Fibroblast of skin of back (primary cell): ENCODE measurements at regions not wholly inside any gene's neighbourhood (a gene's known extent, or its start where the extent isn't known, plus 50 kb on each side); places are given as distances from the start of the nearest gene placed in this dataset.

Source experiments
- DNase-seq: peaks from one replicate; pipeline ENCODE4 v3.0.0-alpha.2; 2013

DNA sequence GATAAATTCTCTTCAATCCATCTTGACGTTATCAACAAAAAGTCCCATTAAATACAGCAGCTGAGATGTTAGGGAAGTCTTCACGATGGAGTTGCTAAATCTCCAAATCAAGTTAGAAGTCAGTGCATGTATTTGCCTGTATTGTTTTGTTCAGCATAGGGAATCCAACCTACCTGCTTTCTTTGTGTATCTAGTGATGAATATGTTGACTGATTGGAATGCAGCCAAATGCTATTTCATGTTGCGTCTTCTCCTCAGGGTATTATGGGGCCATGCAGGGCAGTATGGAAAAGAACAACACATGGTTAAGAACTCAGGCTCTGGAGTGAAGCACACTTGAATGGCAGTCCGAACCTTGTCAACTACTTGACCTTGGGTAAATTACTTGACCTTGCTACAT lies 529.5 kb upstream of the ZNF462 start:
- DNase-seq, result no peak

DNA sequence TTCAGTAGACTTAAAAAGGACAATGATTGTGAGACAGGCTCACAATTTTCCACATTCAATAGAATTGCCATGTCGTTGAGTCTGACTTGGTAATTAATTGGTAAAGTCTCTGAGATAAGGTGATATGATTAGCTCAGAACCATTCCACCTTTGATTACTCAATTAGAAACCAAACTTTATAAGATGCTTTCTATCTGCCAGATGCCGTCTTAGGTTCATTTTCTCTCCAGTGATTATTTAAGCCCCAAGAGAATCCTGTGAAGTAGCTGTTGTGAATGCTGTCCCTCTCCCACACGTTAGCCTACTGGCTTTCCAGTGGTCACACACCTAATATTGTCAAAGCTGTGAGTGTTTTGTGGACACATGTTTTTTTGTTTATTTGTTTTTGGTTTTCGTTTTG lies 528.9 kb upstream of the ZNF462 start:
- no peak for DNase-seq

DNA sequence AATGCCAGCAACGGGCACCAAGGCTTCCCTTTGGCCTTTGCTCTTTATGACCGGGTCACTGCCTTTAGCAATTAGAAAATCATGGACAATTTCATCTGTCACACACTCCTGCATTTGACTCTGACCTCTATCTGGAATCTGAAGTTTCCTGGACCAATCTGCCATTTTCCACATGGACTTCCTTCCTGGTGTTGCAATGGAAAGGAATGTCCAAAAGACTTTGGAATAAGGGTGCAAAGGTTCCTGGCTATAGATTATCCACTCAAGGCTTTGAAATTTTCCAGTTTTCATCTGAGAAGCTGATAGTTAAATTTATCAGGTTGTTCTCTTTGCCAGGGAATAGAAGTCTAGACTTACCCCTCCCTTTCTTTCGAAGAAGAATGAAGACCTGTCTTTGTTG lies 523.1 kb upstream of the ZNF462 start:
- DNase-seq, result no peak

DNA sequence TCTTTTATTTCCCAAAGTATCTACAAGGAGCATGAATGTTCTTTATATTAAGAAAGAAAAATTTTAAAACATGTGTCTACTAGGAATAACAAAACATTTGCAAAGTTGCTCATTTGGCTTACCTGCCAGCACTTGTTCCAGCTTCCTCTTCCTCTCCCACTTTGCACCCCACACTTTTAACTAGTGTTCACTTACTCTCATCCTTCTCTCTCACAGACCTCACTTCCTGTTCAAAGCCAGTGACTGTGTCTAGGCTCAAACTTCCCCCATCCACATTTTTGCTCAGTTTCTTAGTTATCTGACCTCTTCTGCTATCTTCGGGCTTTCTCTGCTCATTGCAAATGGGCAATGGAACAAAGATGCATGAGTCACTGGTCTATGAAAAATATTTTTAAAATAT lies 512.2 kb upstream of the ZNF462 start:
- no peak for DNase-seq

DNA sequence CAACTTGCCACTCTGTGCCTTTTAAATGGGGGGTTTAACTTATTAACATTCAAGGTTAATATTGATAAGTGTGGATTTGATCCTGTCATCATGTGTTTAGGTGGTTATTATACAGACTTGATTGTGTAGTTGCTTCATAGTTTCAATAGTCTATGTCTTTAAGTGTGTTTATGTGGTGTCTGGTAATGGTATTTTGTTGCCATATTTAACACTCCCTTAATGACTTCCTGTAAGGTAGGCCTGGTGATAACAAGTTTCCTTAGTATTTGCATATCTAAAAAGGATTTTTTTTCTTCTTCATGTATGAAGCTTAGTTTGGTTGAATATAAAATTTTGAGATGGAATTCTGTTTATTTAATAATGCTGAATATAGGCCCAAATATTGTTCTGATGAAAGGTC lies 506.0 kb upstream of the ZNF462 start:
- no peak for DNase-seq

DNA sequence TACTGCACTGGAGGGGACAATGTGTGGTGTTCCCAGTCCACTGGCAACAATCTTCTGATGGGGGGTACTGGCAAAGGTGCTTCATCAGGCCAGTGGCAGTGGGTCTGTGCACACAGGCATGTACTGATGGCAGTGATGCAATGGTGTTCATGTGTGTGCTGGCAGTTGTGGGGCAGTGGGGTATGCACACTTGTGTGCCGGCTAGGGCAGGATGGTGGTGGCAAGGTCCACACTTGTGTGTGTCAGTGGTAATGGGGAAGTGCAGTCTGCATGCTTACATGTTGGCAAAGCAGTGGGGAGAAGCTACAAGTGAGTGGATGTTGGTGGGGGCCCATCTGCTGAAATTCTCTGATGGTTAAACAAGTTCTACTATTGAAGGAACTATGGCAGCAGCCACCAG lies 504.6 kb upstream of the ZNF462 start:
- DNase-seq, result no peak

DNA sequence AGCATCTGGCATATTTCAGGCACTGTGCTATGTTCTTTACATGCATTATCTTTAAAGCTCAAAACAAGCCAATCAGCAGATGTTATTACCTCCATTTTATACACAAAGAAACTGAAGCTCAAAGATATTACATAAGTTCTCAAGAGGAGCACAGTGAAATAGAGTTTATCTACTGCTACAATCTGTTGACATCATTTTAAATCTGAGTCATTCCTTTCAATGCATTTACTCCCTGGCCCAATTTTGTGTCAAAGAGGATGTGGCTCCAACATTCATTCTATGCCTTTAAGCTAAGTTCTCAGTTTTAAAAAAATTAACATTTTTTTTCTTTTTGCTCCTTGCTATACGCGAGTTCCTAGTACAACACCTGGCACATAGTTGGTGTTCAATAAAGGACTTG lies 486.3 kb upstream of the ZNF462 start:
- no peak for DNase-seq

DNA sequence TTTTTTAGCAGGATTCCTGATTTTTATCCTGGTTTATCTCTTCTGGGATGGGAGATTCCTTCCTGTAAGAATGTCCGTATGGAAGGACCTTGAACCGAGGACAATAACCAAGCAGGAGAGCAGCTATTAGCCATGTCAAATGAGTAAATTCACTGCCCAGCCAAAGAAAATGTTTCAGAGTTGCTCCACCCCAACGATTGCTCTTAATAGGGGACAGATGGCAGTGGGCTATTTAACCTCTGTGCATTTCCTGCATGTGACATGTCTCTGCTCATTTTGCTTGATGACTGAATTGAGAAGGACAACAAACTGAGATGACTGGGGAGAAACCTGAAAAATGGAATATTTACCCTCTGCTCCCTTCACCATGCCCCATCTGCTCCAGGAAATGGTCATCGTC lies 479.9 kb upstream of the ZNF462 start:
- DNase-seq, result no peak

DNA sequence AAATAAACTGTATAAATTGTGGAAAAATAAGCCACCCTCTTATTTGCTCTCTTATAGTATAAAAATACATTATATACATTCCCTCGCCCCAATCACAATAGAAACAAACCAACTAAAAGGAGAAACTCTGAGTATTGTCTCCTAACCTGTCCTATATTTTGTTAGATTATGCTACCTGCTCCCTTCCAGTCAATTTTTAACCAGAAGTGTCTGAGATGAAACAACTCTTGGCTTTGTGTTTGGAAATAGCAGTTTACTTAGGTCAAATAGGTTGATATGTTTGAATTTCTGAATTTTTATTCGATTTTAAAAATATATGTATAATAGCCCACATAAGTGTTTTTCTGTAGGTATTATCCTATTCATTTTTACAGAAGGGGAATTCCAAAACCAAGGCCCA lies 475.0 kb upstream of the ZNF462 start:
- no peak for DNase-seq

DNA sequence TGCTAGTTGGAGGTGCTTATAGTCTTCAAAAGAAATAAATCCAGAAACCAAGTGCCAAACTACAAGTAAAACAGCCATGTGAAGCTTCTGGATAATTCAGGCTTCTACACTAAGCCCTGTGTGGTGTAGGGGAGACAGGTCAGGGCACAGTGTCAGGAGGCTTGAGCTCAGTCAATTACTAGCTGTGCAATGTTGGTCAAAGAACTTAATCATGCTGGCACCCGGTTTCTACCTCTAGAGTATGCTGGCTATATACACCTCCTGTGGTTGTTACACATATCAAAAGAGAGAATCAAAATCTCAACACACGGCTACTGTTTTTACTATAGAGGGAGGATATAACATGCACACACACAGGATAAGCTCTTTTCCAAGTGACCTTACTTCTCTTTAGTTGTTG lies 469.7 kb upstream of the ZNF462 start:
- DNase-seq, result no peak

DNA sequence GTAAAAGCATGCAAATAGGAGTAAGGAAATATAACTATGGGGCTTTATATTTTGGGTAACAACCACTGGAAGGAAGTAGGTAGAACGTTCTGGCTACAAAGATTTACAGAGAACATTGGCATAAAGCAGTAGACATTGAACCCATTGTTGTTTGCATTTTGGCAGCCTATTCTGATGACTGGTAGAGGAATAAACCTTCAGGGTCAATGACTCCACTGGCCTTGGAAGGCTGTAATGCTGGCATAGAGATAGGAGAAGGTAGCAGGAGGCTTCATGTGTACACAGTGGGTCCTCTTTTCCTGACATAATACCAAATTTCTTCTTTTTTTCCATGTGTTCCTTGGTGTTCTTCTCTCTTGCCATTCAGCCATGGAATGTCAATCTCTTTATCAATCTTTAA lies 462.8 kb upstream of the ZNF462 start:
- no peak for DNase-seq

DNA sequence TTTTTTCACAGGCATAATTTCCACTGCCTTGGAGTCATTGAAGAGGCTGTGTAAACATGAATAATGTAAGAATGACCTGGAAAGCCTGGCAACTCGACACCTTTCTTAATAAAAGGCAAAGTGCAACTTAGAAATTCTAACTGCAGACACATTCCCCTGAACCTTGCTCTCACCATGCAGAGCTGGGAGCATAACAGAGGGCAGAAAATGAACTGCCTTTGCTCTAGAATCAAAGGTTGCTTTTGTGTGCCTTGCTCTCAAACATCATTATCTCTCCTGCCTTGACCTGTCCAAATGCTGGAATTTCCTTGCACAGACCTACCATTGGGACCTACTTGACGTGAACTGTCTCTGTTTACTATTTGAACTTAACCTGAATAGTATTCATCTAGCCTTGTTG lies 462.0 kb upstream of the ZNF462 start:
- no peak for DNase-seq

DNA sequence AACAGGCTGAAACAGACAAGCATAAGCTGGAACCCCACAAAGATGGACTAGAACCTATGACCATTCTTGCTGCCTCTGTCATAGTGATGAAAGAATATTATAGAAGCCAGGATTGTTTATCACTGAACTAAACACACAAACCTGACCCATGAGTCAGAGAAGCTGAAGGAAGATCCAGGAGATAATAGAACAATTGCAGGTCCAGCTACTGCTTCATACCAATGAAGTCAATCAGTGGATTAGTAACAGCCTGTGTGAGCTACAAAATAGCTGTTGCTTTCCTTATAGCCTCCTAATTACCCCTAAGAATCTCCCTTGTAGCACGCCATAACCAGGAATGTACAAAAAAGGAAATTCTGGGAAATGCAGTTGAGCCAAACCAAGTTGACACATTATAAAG lies 459.9 kb upstream of the ZNF462 start:
- DNase-seq, result peak; percentile 58

DNA sequence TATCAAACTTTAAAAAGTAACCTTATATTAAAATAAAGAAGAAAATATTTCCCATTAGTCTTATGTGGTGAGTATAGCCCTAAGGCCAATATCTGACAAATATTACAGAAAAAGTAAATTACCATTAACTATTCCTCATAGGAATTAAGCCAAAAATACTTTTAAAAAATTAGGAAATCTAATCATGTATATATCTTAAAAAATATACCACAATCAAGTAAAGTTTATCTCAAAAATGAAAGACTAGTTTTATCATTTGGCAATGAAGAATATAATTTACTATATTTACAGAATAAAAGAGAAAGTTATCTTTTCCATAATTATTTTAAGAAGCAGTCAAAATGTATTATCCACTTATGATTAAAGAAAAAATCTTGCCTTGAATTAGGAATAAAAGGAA lies 458.8 kb upstream of the ZNF462 start:
- no peak for DNase-seq

DNA sequence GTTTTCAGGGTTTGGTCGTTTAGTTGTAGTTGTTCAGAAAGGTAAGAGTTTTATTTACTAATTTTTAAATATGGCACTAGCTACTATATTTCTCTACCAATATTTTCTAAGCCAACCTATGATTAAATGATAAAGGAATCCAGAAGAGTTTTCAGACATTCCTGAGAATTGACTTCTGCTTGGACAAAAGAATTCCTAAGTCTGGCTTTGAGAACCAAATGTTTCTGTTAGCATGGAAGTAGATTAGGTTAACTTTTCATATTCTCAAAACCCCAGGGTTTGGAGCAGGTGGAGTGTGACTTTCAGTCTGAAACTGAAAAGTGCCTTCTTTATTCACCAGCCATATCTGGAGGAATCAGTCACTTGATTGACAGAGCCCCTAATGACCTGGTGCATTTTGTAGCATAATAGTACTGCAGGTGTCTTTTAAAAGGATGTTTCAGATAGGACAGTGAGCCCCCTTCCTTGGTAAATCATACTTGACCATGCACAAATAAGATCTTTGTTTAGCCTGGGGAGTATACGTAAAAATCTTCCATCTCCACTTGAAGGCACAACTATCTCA lies 457.0 kb upstream of the ZNF462 start:
- peak; percentile 58 for DNase-seq

DNA sequence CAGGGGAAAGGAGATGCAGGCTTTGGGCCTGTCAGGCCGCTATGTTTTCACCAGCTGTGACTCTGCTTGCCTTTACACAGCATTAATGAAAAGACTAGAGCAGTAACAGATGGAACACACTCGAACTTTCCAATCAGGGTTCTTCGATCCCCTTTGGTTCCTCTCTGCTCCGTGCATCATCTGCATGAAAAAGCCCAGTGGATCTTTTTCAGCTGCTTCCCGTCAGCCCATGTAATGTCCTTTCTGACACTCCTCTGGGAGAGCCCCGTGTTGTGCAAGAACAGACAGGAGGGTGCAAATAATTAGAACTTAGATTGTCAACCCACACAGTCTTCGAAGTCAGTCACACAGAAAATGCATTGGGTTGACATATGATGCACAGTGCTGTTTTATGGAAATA lies 448.9 kb upstream of the ZNF462 start:
- DNase-seq, result no peak

DNA sequence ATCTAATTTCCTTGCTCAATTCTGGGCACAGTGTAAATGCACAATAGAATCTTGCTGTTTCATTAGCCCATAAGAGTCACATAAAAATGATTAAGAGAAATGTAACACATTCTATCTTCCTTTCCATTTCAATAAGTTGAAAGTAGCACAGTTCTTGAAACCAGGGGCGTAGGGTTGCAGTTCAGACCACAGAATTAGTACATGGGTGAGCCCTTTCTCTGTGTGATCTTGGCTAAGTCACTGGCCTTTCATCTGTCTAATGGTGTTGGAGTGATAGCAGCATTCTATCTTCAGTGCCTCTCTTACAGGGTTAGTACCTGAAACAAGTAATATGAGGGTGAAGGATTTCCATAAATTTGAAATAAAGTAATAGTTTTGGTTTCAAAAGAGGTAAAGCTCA lies 445.3 kb upstream of the ZNF462 start:
- no peak for DNase-seq

DNA sequence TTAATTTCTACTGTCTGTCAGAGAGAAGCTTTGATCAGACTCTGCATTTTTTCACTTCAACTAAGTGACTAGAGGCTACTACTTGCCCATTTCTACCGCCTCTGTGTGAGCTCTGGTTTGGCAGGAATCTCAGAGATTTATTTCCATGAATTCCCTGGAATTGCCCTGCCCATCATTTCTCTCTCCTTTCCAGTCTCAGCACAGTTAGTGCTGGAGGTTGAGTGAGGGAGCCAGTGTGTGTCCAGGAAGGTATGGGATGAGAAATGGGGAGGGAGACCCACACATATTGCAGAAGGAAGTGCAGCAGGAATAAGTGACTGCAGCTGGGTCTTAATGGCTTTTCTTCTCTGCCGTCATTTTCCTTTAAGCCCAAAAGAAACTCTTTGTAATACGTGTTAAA lies 443.1 kb upstream of the ZNF462 start:
- DNase-seq, result peak; percentile 40

DNA sequence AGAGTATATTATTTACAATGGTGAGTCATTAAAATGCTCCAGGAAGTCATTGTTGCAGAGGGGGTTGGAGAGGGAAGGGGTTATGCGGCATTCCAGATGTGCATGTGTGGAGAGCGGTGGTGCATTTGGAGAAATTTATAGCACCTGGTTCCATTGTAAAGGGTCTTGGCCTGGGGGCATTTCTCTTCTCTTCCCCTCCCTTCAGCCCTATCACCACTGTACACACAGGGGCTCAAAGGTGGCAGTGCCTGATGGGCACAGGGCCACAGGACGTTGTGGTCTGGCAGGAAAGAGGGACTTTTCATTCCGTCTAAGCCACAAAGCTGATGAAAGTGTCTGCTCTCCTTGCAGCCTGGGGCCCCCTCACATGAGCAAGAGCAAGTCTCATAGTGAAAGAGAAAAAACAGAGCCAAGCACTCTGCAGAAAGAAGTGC lies 442.4 kb upstream of the ZNF462 start:
- peak; percentile 73 for DNase-seq

DNA sequence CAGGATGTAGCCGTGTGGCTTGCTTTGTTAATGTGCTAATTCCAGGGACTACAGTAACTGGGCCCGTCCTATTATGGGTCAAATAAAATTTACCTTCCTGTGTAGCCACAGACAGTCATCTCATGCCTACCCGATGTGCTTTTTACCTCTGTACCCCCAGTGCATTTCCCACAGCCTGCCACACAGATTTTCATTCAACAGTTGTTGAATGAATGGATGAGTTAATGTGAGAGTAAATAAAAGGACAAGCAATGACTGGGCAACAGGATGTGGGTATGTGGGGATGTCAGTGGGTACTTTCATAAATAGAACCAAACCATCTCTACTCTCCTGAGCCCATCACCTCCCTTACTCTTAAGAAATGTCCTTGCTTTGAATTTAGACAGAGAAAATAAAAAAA lies 441.2 kb upstream of the ZNF462 start:
- DNase-seq, result no peak

DNA sequence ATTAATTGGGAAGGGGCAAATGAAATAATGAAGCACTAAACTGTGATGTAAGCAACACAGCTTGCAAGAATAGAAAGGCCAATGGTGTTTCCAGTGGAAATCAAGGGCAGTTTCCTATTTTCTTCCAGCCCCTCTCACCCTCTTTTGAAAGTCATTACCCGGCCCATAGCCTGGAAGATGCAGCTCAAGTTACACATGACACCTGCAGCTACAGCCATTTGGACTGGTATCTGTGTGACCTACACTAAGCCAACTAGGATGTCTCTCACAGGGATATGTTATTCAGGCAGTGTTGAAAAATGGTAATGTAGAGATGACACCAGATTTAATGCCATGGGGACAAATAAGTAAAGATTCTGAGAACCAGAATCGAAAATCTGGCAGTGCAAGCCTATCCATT lies 439.4 kb upstream of the ZNF462 start:
- DNase-seq, result no peak

DNA sequence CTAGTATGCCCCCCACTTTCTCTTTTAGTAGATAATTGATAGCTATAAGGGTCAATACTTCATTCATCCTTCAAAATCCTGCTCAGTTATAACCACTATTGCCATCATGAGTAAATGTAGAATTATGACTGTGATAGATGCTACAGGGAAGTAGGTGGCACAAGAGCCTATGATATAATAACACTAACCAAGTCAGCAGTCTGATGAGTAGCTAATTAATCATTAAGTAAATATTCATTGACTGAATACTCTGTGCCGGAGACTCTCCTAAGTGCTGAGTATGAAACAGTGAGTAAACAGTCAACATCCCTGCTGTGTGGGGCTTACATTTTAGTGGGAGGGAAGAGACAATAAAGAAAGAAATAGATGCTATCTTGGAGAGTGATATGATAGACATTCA lies 430.3 kb upstream of the ZNF462 start:
- DNase-seq, result peak; percentile 9

DNA sequence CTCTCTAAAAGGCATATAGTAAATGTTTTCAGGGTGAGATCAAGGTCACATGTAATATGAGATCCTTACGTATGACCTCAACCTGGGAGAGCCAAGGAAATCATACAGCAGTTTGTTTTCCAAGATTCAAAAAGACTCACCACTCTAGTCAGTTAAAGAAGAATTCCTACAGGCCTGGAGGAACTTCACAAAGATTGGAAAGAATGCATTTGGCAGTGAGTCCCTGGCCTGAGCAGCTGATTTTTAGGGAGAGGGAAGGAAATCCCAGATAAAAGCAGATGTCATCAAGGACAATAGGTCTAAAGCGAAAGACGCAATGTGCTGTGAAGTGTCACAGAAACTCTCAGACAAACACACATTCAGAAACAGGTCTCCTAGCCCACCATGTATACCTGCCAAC lies 424.0 kb upstream of the ZNF462 start:
- DNase-seq, result peak; percentile 48

DNA sequence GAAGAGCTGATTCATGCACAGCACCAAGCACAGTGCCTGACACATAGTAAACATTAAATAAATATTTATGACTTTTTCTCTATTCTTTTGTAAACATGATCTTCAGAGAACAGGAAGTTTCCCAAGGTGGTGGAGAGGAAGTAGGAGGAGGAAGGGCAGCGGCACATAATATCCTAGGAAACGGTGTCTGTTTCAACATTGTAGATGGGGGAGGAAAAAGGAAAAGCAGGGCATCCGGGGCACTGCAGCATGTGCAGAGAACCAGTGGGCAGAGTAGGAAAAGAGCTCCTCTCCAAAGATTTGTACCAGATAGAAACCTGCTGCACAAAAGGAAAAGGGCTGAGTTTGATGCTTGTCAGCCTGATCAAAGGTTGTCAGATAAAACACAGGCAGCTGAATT lies 421.7 kb upstream of the ZNF462 start:
- no peak for DNase-seq

DNA sequence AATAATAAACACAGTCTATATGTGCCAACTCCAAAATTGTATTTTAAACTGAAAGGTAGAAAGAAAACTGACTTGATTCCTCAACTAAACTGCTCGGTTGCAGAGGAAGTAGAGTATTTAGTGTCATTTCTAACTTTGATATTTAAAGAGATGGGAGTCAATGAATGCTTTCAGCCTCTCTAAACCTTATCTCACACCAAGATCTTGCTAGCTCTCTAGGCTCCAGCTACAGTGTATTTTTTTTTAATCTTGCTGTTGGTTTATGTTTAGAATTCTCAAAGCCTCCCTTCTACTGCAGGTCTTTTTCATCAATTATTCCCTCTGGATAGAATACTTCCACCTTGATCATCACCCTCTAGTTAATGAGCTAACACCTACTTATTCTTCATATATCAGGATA lies 419.4 kb upstream of the ZNF462 start:
- DNase-seq, result no peak

DNA sequence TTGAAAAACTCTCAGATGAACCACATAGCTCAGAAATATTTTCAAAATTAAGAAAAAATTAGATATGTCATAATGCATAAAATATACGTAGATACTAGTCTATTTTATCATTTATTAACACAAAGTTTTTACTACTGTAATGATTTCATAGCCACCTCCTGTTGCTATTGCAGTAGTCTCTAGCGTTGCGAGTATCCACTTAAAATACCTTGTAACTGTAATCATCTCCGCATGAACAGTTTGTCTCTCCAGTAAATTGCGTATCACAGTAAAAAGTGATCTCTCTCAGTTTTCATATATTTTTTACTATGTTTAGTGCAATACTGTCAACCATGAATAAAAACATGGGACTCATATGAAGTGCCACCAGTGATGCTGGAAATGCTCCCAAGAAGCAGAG lies 417.9 kb upstream of the ZNF462 start:
- no peak for DNase-seq
